ENCODE measurements at regions not wholly inside any gene's neighbourhood (a gene's known extent, or its start where the extent isn't known, plus 50 kb on each side); places are given as distances from the start of the nearest gene placed in this dataset.

DNA sequence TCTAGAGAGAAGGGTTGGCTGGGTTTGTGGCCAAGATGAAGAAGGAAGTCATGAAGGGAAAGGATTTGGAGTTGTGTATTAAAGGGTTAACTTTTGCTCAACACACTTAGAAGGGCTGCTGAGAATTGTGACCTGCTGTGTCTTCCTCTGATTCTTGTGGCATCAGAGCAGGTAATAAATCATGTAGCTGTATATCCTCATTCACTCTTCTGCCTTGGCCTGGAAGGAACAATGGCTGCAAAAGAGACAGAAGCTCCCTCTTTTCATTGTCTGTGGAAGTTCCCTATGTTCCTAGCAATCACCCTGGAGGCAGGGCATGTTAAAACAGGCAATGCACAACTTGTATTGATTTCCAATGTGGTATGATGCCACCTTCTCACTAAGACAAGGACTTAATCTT lies 159.1 kb downstream of the LRRC70 start:
- no peaks in the 10 kb centered on the region for H3K9me3 ChIP-seq
- DNase-seq: no peak
- H3K4me1 ChIP-seq: no peaks in the 10 kb centered on the region
- no peaks in the 10 kb centered on the region for H3K27me3 ChIP-seq
- H3K27ac ChIP-seq: no peak overlapping the region
- no peak for TF ChIP-seq POLR2A (IDR thresholded peaks at IDR 0.05)
- TF ChIP-seq, protein P1, sequence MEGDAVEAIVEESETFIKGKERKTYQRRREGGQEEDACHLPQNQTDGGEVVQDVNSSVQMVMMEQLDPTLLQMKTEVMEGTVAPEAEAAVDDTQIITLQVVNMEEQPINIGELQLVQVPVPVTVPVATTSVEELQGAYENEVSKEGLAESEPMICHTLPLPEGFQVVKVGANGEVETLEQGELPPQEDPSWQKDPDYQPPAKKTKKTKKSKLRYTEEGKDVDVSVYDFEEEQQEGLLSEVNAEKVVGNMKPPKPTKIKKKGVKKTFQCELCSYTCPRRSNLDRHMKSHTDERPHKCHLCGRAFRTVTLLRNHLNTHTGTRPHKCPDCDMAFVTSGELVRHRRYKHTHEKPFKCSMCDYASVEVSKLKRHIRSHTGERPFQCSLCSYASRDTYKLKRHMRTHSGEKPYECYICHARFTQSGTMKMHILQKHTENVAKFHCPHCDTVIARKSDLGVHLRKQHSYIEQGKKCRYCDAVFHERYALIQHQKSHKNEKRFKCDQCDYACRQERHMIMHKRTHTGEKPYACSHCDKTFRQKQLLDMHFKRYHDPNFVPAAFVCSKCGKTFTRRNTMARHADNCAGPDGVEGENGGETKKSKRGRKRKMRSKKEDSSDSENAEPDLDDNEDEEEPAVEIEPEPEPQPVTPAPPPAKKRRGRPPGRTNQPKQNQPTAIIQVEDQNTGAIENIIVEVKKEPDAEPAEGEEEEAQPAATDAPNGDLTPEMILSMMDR (IDR thresholded peaks at IDR 0.05): no peak
- H3K4me3 ChIP-seq: no peak overlapping the region
- no peaks in the 10 kb centered on the region for H3K36me3 ChIP-seq

DNA sequence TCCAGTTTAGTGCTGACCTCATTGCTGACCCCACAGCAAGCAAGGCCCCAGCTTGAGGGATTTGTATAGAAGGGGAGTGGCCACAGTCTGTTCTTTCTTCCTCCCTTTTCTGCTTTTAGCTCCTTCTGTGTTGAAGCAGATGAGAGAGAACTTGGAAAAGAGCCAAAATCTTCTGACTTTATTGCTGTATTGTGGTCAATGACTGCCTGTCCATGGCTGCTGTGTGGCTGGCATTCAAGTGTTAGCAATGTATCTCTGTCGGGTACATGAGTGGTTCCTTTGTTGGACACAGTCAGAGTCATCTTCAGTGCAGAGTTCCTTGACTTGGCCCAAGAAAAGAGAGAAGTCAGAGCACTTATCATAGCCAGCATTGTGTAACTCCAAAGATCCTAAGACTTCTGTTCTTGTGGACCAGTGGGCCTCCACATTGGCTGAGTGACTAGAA lies 154.1 kb downstream of the LRRC70 start:
- H3K27me3 ChIP-seq: no peaks in the 10 kb centered on the region
- no peak for DNase-seq
- H3K4me1 ChIP-seq: no peaks in the 10 kb centered on the region
- TF ChIP-seq POLR2A (IDR thresholded peaks at IDR 0.05): no peak
- TF ChIP-seq, protein P1 (IDR thresholded peaks at IDR 0.05): no peak
- no peak overlapping the region for H3K27ac ChIP-seq
- H3K4me3 ChIP-seq: no peak overlapping the region
- no peaks in the 10 kb centered on the region for H3K36me3 ChIP-seq
- H3K9me3 ChIP-seq: no peaks in the 10 kb centered on the region

DNA sequence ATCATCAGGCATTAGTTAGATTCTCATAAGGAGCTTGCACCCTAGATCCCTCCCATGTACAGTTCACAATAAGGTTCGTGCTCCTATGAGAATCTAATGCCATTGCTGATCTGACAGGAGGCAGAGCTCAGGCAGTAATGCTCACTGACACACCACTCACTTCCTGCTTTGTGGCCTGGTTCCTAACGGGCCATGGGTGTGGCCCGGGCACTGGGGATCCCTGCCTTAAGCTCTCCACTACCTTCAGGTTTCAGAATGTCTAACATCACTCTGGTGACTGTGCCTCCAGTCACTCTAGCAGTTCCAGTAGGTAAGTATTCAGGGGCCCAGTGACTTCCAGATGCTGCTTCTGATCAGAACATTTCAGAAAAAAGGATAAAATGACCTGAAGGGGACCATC lies 152.4 kb downstream of the LRRC70 start:
- Histone ChIP-seq H3K9me3 (no peaks in the 10 kb centered on the region), H3K27ac (no peak overlapping the region), H3K4me3 (no peak overlapping the region), H3K4me1 (no peaks in the 10 kb centered on the region), H3K27me3 (no peaks in the 10 kb centered on the region), H3K36me3 (no peaks in the 10 kb centered on the region)
- DNase-seq: no peak
- TF ChIP-seq POLR2A (IDR thresholded peaks at IDR 0.05): no peak
- TF ChIP-seq, protein P1 (IDR thresholded peaks at IDR 0.05): no peak

DNA sequence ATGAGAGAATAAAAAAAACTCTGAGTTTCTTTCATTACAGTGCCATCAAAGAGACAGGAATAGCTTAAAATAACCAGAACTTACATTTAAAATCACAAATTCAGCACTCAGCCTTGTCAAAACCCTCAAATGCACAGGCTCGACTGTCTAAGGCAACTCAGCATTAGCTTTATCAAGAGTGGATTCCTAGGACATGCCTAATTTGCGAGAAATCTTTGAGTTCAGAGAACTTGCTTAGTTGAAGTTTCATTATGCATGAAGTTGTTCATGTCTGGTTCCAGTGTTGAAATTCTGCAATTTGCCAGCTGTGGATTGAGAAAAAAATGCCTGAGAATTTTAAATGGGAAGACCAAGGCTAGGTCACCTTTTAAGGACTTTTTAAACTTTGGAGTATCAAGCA lies 151.1 kb downstream of the LRRC70 start:
- Histone ChIP-seq H3K9me3 (no peaks in the 10 kb centered on the region), H3K27me3 (no peaks in the 10 kb centered on the region), H3K36me3 (no peaks in the 10 kb centered on the region), H3K4me3 (no peak overlapping the region), H3K4me1 (no peaks in the 10 kb centered on the region), H3K27ac (no peak overlapping the region)
- DNase-seq: no peak
- TF ChIP-seq, protein P1 (IDR thresholded peaks at IDR 0.05): no peak
- no peak for TF ChIP-seq POLR2A (IDR thresholded peaks at IDR 0.05)

DNA sequence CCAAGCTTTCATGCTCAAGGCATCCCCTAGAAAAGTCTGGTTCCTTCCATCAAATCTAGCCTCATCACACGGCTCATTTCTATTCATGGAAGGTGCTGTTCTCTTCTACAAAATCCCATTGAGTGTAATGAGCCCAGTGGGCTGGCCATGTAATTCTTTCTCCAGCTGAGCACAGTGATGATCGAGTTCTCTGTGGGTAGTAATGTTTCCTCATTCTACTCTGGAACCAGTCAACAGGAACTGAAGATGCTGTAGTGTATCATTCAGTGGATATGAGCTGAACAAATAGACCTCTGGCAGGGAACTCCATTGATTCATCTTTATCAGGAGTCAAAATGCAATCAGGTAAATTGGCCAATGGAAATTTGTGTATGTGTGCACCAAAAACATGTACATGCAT lies 149.2 kb downstream of the LRRC70 start:
- Histone ChIP-seq H3K27ac (no peak overlapping the region), H3K9me3 (no peaks in the 10 kb centered on the region), H3K4me1 (no peaks in the 10 kb centered on the region), H3K27me3 (no peaks in the 10 kb centered on the region), H3K36me3 (no peaks in the 10 kb centered on the region), H3K4me3 (no peak overlapping the region)
- TF ChIP-seq, protein P1 (IDR thresholded peaks at IDR 0.05): no peak
- no peak for TF ChIP-seq POLR2A (IDR thresholded peaks at IDR 0.05)
- DNase-seq: no peak

DNA sequence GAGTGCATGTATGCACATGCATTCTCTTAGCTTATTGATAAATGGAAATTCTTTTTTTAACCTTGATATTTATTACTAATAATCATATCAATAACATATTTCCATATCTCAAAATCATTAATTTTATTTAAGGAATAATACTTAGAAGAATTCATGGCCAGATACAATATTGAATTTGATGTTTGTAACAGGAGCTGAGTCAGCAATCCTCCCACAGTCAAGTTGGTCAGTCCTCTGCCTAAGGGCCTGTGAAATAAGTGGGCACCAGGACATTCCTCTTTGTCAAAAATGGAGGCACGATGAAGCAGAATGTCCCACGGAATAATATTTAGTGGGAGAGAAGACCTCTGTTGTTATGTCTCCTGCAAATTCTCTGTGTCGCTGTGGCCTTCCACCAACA lies 148.6 kb downstream of the LRRC70 start:
- DNase-seq: no peak
- no peak overlapping the region for H3K4me3 ChIP-seq
- H3K27ac ChIP-seq: no peak overlapping the region
- H3K4me1 ChIP-seq: no peaks in the 10 kb centered on the region
- H3K36me3 ChIP-seq: no peaks in the 10 kb centered on the region
- no peak for TF ChIP-seq POLR2A (IDR thresholded peaks at IDR 0.05)
- TF ChIP-seq, protein P1 (IDR thresholded peaks at IDR 0.05): no peak
- H3K27me3 ChIP-seq: no peaks in the 10 kb centered on the region
- H3K9me3 ChIP-seq: no peaks in the 10 kb centered on the region

All from Peyer's patch (tissue), 4 donors.